ENCODE measurements at regions not wholly inside any gene's neighbourhood (a gene's known extent, or its start where the extent isn't known, plus 50 kb on each side); places are given as distances from the start of the nearest gene placed in this dataset.

DNA sequence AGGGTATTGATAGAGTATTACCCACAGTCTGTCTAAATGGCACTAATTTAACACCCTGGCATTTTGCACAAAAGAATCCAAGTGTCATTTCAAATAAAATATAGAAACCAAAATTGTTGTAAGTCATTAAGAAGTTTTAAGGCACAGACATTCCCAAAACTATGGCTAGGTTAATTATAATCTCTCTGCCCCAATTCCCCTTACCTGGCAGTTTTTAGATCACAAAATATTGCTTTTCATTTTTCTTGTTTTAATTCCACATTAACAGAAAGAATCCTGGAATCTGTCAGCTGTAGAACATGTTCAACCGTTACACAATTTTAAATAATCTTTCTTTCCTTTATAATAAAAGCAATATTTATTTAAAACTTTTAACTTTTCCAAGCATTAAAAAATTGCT lies 56.1 kb upstream of the PALS2 start:
- DNase-seq (ENCODE audit: low read depth, low spot score): no peak
- no peak overlapping the region for H3K27ac ChIP-seq (ENCODE audit: control insufficient read depth, insufficient read depth)
- 25% methylated on average over 1 of the region's 1 CpG for WGBS (ENCODE audit: insufficient coverage, insufficient replicate concordance, low lambda C conversion rate, missing lambda C conversion rate)
- ATAC-seq: no peak
- no peaks in the 10 kb centered on the region for H3K36me3 ChIP-seq (ENCODE audit: control insufficient read depth in 2 of 2, insufficient read depth in 2 of 2, low read length in 1 of 2)
- H3K4me1 ChIP-seq (ENCODE audit: control insufficient read depth, insufficient read depth, low read length): no peaks in the 10 kb centered on the region
- FAIRE-seq: no peak
- no peak overlapping the region for H3K4me2 ChIP-seq (ENCODE audit: control insufficient read depth, insufficient read depth)
- H3K79me2 ChIP-seq (ENCODE audit: control insufficient read depth, insufficient read depth, low read length): no peaks in the 10 kb centered on the region
- POLR2A ChIA-PET: no interaction called here
- CTCF ChIA-PET: no interaction called here
- H2AFZ ChIP-seq (ENCODE audit: control insufficient read depth, low read depth, low read length): no peak overlapping the region
- H3K27me3 ChIP-seq (replicated peaks in 1 of 2; ENCODE audit: control insufficient read depth in 2 of 2, insufficient read depth in 2 of 2, low read length in 1 of 2): peaks cover 0 to 2% of the 10 kb centered on the region in 2 experiments; a peak in 2 of 4 replicates
- RAD21 ChIA-PET (ENCODE audit: unreplicated experiment): no interaction called here
- in situ Hi-C loops (cut with MboI) (no loop called here), intact Hi-C loops (cut with micrococcal nuclease; ENCODE audit: unreplicated experiment) (no loop called here)
- SMC1A ChIA-PET (ENCODE audit: uncharacterized antibody, unreplicated experiment): no interaction called here
- no peaks in the 10 kb centered on the region; the same call in 2 of the 3 replicates for H3K9me3 ChIP-seq (replicated peaks; ENCODE audit: control insufficient read depth, insufficient read depth, low read length)
- no TSS peak for BruUV-seq (replicated peaks)
- H3K4me3 ChIP-seq: no peak overlapping the region
- no peaks in the 10 kb centered on the region for H4K20me1 ChIP-seq (ENCODE audit: control insufficient read depth, insufficient read depth)
- TF ChIP-seq, protein P1, sequence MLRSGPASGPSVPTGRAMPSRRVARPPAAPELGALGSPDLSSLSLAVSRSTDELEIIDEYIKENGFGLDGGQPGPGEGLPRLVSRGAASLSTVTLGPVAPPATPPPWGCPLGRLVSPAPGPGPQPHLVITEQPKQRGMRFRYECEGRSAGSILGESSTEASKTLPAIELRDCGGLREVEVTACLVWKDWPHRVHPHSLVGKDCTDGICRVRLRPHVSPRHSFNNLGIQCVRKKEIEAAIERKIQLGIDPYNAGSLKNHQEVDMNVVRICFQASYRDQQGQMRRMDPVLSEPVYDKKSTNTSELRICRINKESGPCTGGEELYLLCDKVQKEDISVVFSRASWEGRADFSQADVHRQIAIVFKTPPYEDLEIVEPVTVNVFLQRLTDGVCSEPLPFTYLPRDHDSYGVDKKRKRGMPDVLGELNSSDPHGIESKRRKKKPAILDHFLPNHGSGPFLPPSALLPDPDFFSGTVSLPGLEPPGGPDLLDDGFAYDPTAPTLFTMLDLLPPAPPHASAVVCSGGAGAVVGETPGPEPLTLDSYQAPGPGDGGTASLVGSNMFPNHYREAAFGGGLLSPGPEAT (IDR thresholded peaks at IDR 0.05; ENCODE audit: low read depth): no peak
- TF ChIP-seq RUNX3 (IDR thresholded peaks at IDR 0.05; ENCODE audit: low read length): no peak
- no peak for TF ChIP-seq SMAD5 (IDR thresholded peaks at IDR 0.05; ENCODE audit: low read depth)
- TF ChIP-seq SPI1 (IDR thresholded peaks at IDR 0.05; ENCODE audit: borderline replicate concordance, insufficient read depth, low read depth, low read length): no peak
- no peak for TF ChIP-seq POU2F2 (IDR thresholded peaks at IDR 0.05; ENCODE audit: borderline replicate concordance, low read depth, low read length)
- no peak for TF ChIP-seq STAT3 (IDR thresholded peaks at IDR 0.05; ENCODE audit: low read depth, low read length)
- TF ChIP-seq JUND (IDR thresholded peaks at IDR 0.05; ENCODE audit: low read depth, low read length): no peak
- TF ChIP-seq ZZZ3 (IDR thresholded peaks at IDR 0.05; ENCODE audit: control insufficient read depth, insufficient read length, low read depth): no peak
- no peak for TF ChIP-seq CEBPB (IDR thresholded peaks at IDR 0.05; ENCODE audit: borderline replicate concordance in 1 of 2, low read depth in 2 of 2, low read length in 2 of 2)
- TF ChIP-seq ETV6 (conservative IDR thresholded peaks at IDR 0.05 in 1 of 2, IDR thresholded peaks at IDR 0.05 in 1 of 2; ENCODE audit: borderline replicate concordance in 1 of 2, low read depth in 1 of 2): no peak
- TF ChIP-seq FOXM1 (IDR thresholded peaks at IDR 0.05; ENCODE audit: low read depth, low read length): no peak
- TF ChIP-seq HSF1 (IDR thresholded peaks at IDR 0.05; ENCODE audit: low read depth, low read length): no peak
- TF ChIP-seq, protein P2, sequence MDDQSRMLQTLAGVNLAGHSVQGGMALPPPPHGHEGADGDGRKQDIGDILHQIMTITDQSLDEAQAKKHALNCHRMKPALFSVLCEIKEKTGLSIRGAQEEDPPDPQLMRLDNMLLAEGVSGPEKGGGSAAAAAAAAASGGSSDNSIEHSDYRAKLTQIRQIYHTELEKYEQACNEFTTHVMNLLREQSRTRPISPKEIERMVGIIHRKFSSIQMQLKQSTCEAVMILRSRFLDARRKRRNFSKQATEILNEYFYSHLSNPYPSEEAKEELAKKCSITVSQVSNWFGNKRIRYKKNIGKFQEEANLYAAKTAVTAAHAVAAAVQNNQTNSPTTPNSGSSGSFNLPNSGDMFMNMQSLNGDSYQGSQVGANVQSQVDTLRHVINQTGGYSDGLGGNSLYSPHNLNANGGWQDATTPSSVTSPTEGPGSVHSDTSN (IDR thresholded peaks at IDR 0.05; ENCODE audit: insufficient replicate concordance, low read depth, low read length): no peak
- no peak for TF ChIP-seq CBFB (IDR thresholded peaks at IDR 0.05; ENCODE audit: low read depth)
- no peak overlapping the region for H3K9ac ChIP-seq (ENCODE audit: control insufficient read depth, insufficient read depth, low read length)

Measured in GM12878 (cell line).